SK-N-MC (cell line): ENCODE measurements at regions not wholly inside any gene's neighbourhood (a gene's known extent, or its start where the extent isn't known, plus 50 kb on each side); places are given as distances from the start of the nearest gene placed in this dataset.

ENCODE experiments used
- DNase-seq: peaks from one replicate; pipeline ENCODE4 v3.0.0-alpha.2; 2011; ENCODE audit warnings: low read depth, low spot score
- H3K27ac ChIP-seq: fragments of 200-600 bp; sonication (generic); 2 replicates; pipeline ENCODE4 v1.5.1; 2016; ENCODE audit warnings: mixed run types
- H3K36me3 ChIP-seq: fragments of 200-600 bp; sonication (generic); 2 replicates; pipeline ENCODE4 v1.6.1; 2017; ENCODE audit warnings: antibody characterized with exemption, low read length, mixed read lengths; ENCODE audit not compliant: insufficient read depth
- H3K4me3 ChIP-seq: fragments of 200-600 bp; sonication (generic); 2 replicates; pipeline ENCODE4 v1.5.1; 2016
- H3K9ac ChIP-seq: fragments of 200-600 bp; sonication (generic); 2 replicates; pipeline ENCODE4 v1.8.0; 2017; ENCODE audit warnings: mixed run types, mixed read lengths; ENCODE audit not compliant: insufficient read length
- H3K9me3 ChIP-seq: fragments of 200-600 bp; sonication (generic); 2 replicates; pipeline ENCODE4 v1.6.1; 2017; ENCODE audit warnings: low read depth, mild to moderate bottlenecking, antibody characterized with exemption, low read length, moderate library complexity, mixed read lengths
- EZH2 ChIP-seq: fragments of 200-600 bp; sonication (generic); IDR thresholded peaks from one replicate; pipeline ENCODE4 v1.6.1; 2017; ENCODE audit warnings: antibody characterized with exemption
- FOXP2 ChIP-seq: optimal IDR thresholded peaks from 2 replicates; pipeline ENCODE3; 2011; ENCODE audit warnings: mild to moderate bottlenecking, moderate library complexity; ENCODE audit not compliant: insufficient read depth; ENCODE audit errors: extremely low read length, control extremely low read depth
- POLR2AphosphoS5 ChIP-seq: IDR thresholded peaks from 2 replicates; pipeline ENCODE4 v1.6.1; 2012; ENCODE audit warnings: mild to moderate bottlenecking, low read depth, low read length, borderline replicate concordance

- no peak overlapping the region for H3K9ac ChIP-seq
- no peak overlapping the region for H3K27ac ChIP-seq
- no peak for DNase-seq
- no peaks in the 10 kb centered on the region for H3K36me3 ChIP-seq
- no peaks in the 10 kb centered on the region for H3K9me3 ChIP-seq
- H3K4me3 ChIP-seq = no peak overlapping the region
- TF ChIP-seq FOXP2 = no peak
These were observed 216.0 kb upstream of the ANKRD55 start for GRCh38 chr5:56449071-56449640.

- TF ChIP-seq POLR2AphosphoS5 = no peak
- TF ChIP-seq EZH2 = no peak
- TF ChIP-seq FOXP2 = no peak
These were observed 214.5 kb upstream of the ANKRD55 start for GRCh38 chr5:56447656-56448055.

GRCh38 chr5:56447232-56447631, 214.1 kb upstream of the ANKRD55 start:
- DNase-seq = no peak
- H3K4me3 ChIP-seq = no peak overlapping the region
- no peaks in the 10 kb centered on the region for H3K36me3 ChIP-seq
- no peak for TF ChIP-seq EZH2
- no peak for TF ChIP-seq FOXP2
- TF ChIP-seq POLR2AphosphoS5 = no peak
- no peak overlapping the region for H3K9ac ChIP-seq
- H3K9me3 ChIP-seq = no peaks in the 10 kb centered on the region
- H3K27ac ChIP-seq = no peak overlapping the region

More at GRCh38 chr5:56447656-56448055, 214.5 kb upstream of the ANKRD55 start:
- Histone ChIP-seq H3K4me3 (no peak overlapping the region), H3K9me3 (no peaks in the 10 kb centered on the region), H3K27ac (no peak overlapping the region), H3K36me3 (no peaks in the 10 kb centered on the region), H3K9ac (no peak overlapping the region)
- no peak for DNase-seq

GRCh38 chr5:56446728-56447127, 213.6 kb upstream of the ANKRD55 start:
- H3K4me3 ChIP-seq = no peak overlapping the region
- DNase-seq = no peak
- no peaks in the 10 kb centered on the region for H3K36me3 ChIP-seq
- no peak for TF ChIP-seq EZH2
- TF ChIP-seq FOXP2 = no peak
- TF ChIP-seq POLR2AphosphoS5 = no peak
- H3K9ac ChIP-seq = no peak overlapping the region
- H3K9me3 ChIP-seq = no peaks in the 10 kb centered on the region
- H3K27ac ChIP-seq = no peak overlapping the region

GRCh38 chr5:56443826-56444225, 210.7 kb upstream of the ANKRD55 start:
- no peaks in the 10 kb centered on the region for H3K36me3 ChIP-seq
- TF ChIP-seq FOXP2 (no peak), EZH2 (no peak), POLR2AphosphoS5 (no peak)
- H3K9me3 ChIP-seq = no peaks in the 10 kb centered on the region
- no peak overlapping the region for H3K4me3 ChIP-seq
- no peak overlapping the region for H3K9ac ChIP-seq
- no peak overlapping the region for H3K27ac ChIP-seq
- DNase-seq = no peak

GRCh38 chr5:56440871-56441740, 208.0 kb upstream of the ANKRD55 start:
- Histone ChIP-seq H3K36me3 (no peaks in the 10 kb centered on the region), H3K4me3 (no peak overlapping the region), H3K27ac (no peak overlapping the region), H3K9ac (no peak overlapping the region), H3K9me3 (no peaks in the 10 kb centered on the region)
- TF ChIP-seq POLR2AphosphoS5 (no peak), FOXP2 (no peak), EZH2 (no peak)
- DNase-seq = no peak

DNA sequence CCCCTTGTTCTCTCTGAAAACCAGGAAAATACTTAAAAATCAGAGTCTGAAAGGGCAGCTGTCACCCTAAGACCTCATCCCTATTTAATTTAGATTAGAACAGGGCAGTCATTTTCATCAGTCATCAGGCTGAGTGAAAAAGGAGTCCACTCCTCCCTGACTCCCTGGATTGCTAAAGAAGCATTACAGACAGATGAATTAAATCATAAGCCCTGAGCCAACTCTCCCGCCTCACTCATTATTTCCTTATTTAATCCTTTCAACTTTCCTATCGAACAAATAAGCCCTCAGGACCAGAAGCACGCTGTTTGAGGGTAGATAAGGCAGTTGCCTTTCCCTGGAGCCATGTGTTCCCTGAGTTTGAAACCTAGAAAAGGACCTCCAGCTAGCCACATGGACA, 201.9 kb upstream of the ANKRD55 start:
- no peaks in the 10 kb centered on the region for H3K36me3 ChIP-seq
- no peak for DNase-seq
- no peak overlapping the region for H3K4me3 ChIP-seq
- H3K27ac ChIP-seq = no peak overlapping the region
- no peak overlapping the region for H3K9ac ChIP-seq
- TF ChIP-seq EZH2 (no peak), POLR2AphosphoS5 (no peak), FOXP2 (no peak)
- no peaks in the 10 kb centered on the region for H3K9me3 ChIP-seq

GRCh38 chr5:56433039-56433617, 200.0 kb upstream of the ANKRD55 start:
- Histone ChIP-seq H3K4me3 (no peak overlapping the region), H3K36me3 (no peaks in the 10 kb centered on the region), H3K27ac (no peak overlapping the region), H3K9me3 (no peaks in the 10 kb centered on the region), H3K9ac (no peak overlapping the region)
- no peak for DNase-seq
- TF ChIP-seq FOXP2 = no peak
- TF ChIP-seq POLR2AphosphoS5 = no peak
- TF ChIP-seq EZH2 = no peak
